Bronchial epithelial cell (primary cell): ENCODE measurements at regions not wholly inside any gene's neighbourhood (a gene's known extent, or its start where the extent isn't known, plus 50 kb on each side); places are given as distances from the start of the nearest gene placed in this dataset.

Source experiments
- DNase-seq: peaks from one replicate; pipeline ENCODE4 v3.0.0-alpha.2; 2010; ENCODE audit warnings: low read depth
- FAIRE-seq: peaks from 2 replicates; lab custom pipeline; 2011; peaks lifted over from hg19 to GRCh38; lab: Jason Lieb, UNC
- H3K27me3 ChIP-seq: 2 replicates; pipeline ENCODE4 v1.5.1; 2011; ENCODE audit warnings: low read length; ENCODE audit not compliant: control insufficient read depth, insufficient read depth
- H3K36me3 ChIP-seq: 2 replicates; pipeline ENCODE4 v1.5.1; 2011; ENCODE audit warnings: low read length; ENCODE audit not compliant: control insufficient read depth, insufficient read depth
- H3K4me3 ChIP-seq: 2 replicates; pipeline ENCODE4 v1.5.1; 2011; ENCODE audit warnings: mild to moderate bottlenecking, low read depth, low read length, control low read depth
- CTCF ChIP-seq: IDR thresholded peaks from 2 replicates; pipeline ENCODE4 v1.5.1; 2011; ENCODE audit warnings: mild to moderate bottlenecking, moderate library complexity, low read length, control low read depth, inconsistent platforms; ENCODE audit not compliant: insufficient read depth, severe bottlenecking

GRCh38 chr3:184503647-184504046, 57.9 kb upstream of the EPHB3 start:
- FAIRE-seq, result no peak
- Histone ChIP-seq H3K4me3 (no peak overlapping the region), H3K36me3 (no peaks in the 10 kb centered on the region), H3K27me3 (peaks cover 1% of the 10 kb centered on the region)
- DNase-seq, result no peak
- no peak for TF ChIP-seq CTCF

GRCh38 chr3:184505076-184505878, 56.3 kb upstream of the EPHB3 start:
- no peak for TF ChIP-seq CTCF
- DNase-seq, result no peak
- H3K27me3 ChIP-seq, result peaks cover 5% of the 10 kb centered on the region

DNA sequence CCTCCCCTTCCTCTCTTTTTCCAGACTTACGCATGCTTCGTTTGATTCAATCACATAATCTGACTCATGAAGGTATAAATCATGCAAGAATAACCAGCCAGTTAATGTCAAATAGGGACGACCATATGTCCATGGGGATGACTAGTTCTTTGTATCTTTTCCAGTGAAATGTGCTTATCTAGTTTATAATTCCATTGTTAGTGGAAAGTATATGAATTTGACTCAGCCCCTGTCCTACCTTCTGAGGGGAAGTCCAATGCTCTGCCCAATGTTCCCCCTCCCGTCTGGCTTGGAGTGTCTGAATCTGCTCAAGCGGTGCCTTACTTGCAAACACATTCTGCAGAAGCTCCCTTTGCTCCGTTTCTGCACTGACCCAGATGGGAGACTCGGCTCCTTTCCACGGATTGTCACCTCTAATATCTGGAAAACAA, 55.0 kb upstream of the EPHB3 start:
- no peak for TF ChIP-seq CTCF
- H3K36me3 ChIP-seq, result no peaks in the 10 kb centered on the region
- DNase-seq (no peak), FAIRE-seq (no peak)
- H3K4me3 ChIP-seq, result no peak overlapping the region
- H3K27me3 ChIP-seq, result peaks cover 8% of the 10 kb centered on the region

More at GRCh38 chr3:184505076-184505878, 56.3 kb upstream of the EPHB3 start:
- Histone ChIP-seq H3K4me3 (no peak overlapping the region), H3K36me3 (no peaks in the 10 kb centered on the region)
- FAIRE-seq, result no peak

GRCh38 chr3:184508938-184509337, 52.6 kb upstream of the EPHB3 start:
- peaks cover 20% of the 10 kb centered on the region for H3K27me3 ChIP-seq
- DNase-seq, result no peak
- FAIRE-seq, result no peak
- no peak for TF ChIP-seq CTCF
- no peak overlapping the region for H3K4me3 ChIP-seq
- H3K36me3 ChIP-seq, result no peaks in the 10 kb centered on the region

DNA sequence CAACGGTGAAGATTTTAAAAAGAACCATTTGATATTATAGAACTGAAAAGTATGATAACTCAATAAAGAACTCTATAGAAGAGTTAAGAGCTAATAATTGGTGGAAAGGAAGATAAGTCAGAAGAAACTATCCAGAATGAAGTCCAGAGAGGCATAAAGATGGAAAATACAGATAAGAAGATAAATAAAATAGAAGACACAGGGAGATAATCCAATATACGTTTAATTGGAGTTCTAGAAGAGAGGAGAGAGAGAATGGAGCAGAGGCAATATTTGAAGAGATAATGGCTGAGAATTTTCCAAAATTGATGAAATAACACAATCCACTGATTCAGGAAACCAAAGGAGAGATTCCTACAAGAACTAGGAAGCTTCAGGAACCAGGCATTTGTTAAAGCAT, 49.8 kb upstream of the EPHB3 start:
- H3K36me3 ChIP-seq, result no peaks in the 10 kb centered on the region
- FAIRE-seq (no peak), DNase-seq (no peak)
- H3K4me3 ChIP-seq, result no peak overlapping the region
- H3K27me3 ChIP-seq, result peaks cover 19% of the 10 kb centered on the region
- no peak for TF ChIP-seq CTCF
